Endodermal cell (in vitro differentiated cells): ENCODE measurements at regions not wholly inside any gene's neighbourhood (a gene's known extent, or its start where the extent isn't known, plus 50 kb on each side); places are given as distances from the start of the nearest gene placed in this dataset.

Experiments used
- DNase-seq: peaks from one replicate; pipeline ENCODE4 v3.0.0-alpha.2; 2017
- H3K27ac ChIP-seq: 2 replicates; pipeline ENCODE4 v1.5.1; 2013; ENCODE audit warnings: mild to moderate bottlenecking, low read depth, low read length, moderate library complexity
- H3K27me3 ChIP-seq: 2 replicates; pipeline ENCODE4 v1.6.1; 2013; ENCODE audit warnings: mild to moderate bottlenecking, low read length, moderate library complexity; ENCODE audit not compliant: insufficient read depth, control insufficient read depth, poor library complexity, severe bottlenecking
- H3K36me3 ChIP-seq: 2 replicates; pipeline ENCODE4 v1.7.0; 2013; ENCODE audit warnings: mild to moderate bottlenecking, low read length, moderate library complexity; ENCODE audit not compliant: control insufficient read depth, insufficient read depth
- H3K4me1 ChIP-seq: one replicate; pipeline ENCODE4 v1.7.0; 2013; ENCODE audit warnings: low read length; ENCODE audit not compliant: control insufficient read depth, insufficient read depth
- H3K4me3 ChIP-seq: 2 replicates; pipeline ENCODE4 v1.5.1; 2013; ENCODE audit warnings: mild to moderate bottlenecking, low read length, moderate library complexity
- H3K9ac ChIP-seq: 2 replicates; pipeline ENCODE4 v1.6.1; 2013; ENCODE audit warnings: mild to moderate bottlenecking, low read length, moderate library complexity; ENCODE audit not compliant: poor library complexity, severe bottlenecking; ENCODE audit errors: extremely low read depth
- H3K9me3 ChIP-seq: 2 replicates; pipeline ENCODE4 v1.6.1; 2013; ENCODE audit warnings: mild to moderate bottlenecking, low read length, moderate library complexity; ENCODE audit not compliant: control insufficient read depth
- H3K27ac Mint-ChIP-seq: 2 replicates; pipeline ENCODE4 v1.8.0; 2020; ENCODE audit warnings: mixed read lengths
- H3K27me3 Mint-ChIP-seq: 2 replicates; pipeline ENCODE4 v1.8.0; 2021; ENCODE audit warnings: mild to moderate bottlenecking, mixed read lengths; ENCODE audit not compliant: insufficient read depth
- H3K36me3 Mint-ChIP-seq: 2 replicates; pipeline ENCODE4 v1.8.0; 2020; ENCODE audit warnings: low read depth, mixed read lengths
- H3K4me1 Mint-ChIP-seq: 2 replicates; pipeline ENCODE4 v1.8.0; 2020; ENCODE audit warnings: mixed read lengths
- H3K4me3 Mint-ChIP-seq: 2 replicates; pipeline ENCODE4 v1.8.0; 2020; ENCODE audit warnings: mild to moderate bottlenecking, moderate library complexity, mixed read lengths
- H3K9me3 Mint-ChIP-seq: 2 replicates; pipeline ENCODE4 v1.8.0; 2020; ENCODE audit warnings: mild to moderate bottlenecking, mixed read lengths
- CTCF ChIP-seq: fragments of 200-600 bp; sonication (generic); conservative IDR thresholded peaks from 2 replicates; pipeline ENCODE4 v1.5.0; 2021; ENCODE audit warnings: antibody characterized with exemption, mild to moderate bottlenecking
- WGBS, 2 experiments: methylation state at CpG; one replicate each; pipeline versions ENCODE4 v1.1.5 to v1.1.7; 2013; ENCODE audit warnings: missing lambda C conversion rate in 2 of 2, mixed read lengths in 1 of 2; ENCODE audit not compliant: insufficient coverage in 1 of 2, insufficient read length in 1 of 2; 5-methylcytosine and 5-hydroxymethylcytosine counted together

GRCh38 chr10:10330418-10330817, 687.3 kb upstream of the CELF2 start:
- no peak overlapping the region for H3K4me3 Mint-ChIP-seq
- H3K27me3 Mint-ChIP-seq, result no peaks in the 10 kb centered on the region
- DNase-seq, result no peak
- H3K9me3 Mint-ChIP-seq, result no peaks in the 10 kb centered on the region
- H3K4me1 Mint-ChIP-seq, result no peaks in the 10 kb centered on the region
- TF ChIP-seq CTCF, result no peak
- 96% methylated on average over 5 of the region's 5 CpGs; no CpG with 5 or more reads in 1 of the 2 experiments for WGBS, 2 experiments
- Histone ChIP-seq H3K9me3 (no peaks in the 10 kb centered on the region), H3K27me3 (no peaks in the 10 kb centered on the region), H3K4me1 (no peaks in the 10 kb centered on the region), H3K27ac (no peak overlapping the region), H3K4me3 (no peak overlapping the region), H3K9ac (no peak overlapping the region), H3K36me3 (no peaks in the 10 kb centered on the region)
- H3K36me3 Mint-ChIP-seq, result no peaks in the 10 kb centered on the region
- H3K27ac Mint-ChIP-seq, result no peak overlapping the region

- WGBS, 2 experiments, result 94% methylated on average over 2 of the region's 2 CpGs; no CpG with 5 or more reads in 1 of the 2 experiments
- TF ChIP-seq CTCF, result no peak
- no peak for DNase-seq
Observed at GRCh38 chr10:10332786-10333185, 684.9 kb upstream of the CELF2 start.

GRCh38 chr10:10333622-10334021, 684.0 kb upstream of the CELF2 start:
- no peaks in the 10 kb centered on the region for H3K27me3 ChIP-seq
- 92 to 96% methylated on average over 2 to 4 of the region's 4 CpGs for WGBS, 2 experiments
- DNase-seq, result no peak
- H3K27me3 Mint-ChIP-seq, result no peaks in the 10 kb centered on the region
- no peaks in the 10 kb centered on the region for H3K9me3 ChIP-seq
- no peak overlapping the region for H3K27ac Mint-ChIP-seq
- H3K9me3 Mint-ChIP-seq, result no peaks in the 10 kb centered on the region
- no peaks in the 10 kb centered on the region for H3K4me1 ChIP-seq
- TF ChIP-seq CTCF, result no peak
- H3K4me3 ChIP-seq, result no peak overlapping the region
- no peaks in the 10 kb centered on the region for H3K4me1 Mint-ChIP-seq
- no peak overlapping the region for H3K27ac ChIP-seq
- H3K9ac ChIP-seq, result no peak overlapping the region
- no peaks in the 10 kb centered on the region for H3K36me3 Mint-ChIP-seq
- H3K36me3 ChIP-seq, result no peaks in the 10 kb centered on the region
- H3K4me3 Mint-ChIP-seq, result no peak overlapping the region

More at GRCh38 chr10:10332786-10333185, 684.9 kb upstream of the CELF2 start:
- no peaks in the 10 kb centered on the region for H3K4me1 ChIP-seq
- H3K27ac ChIP-seq, result no peak overlapping the region
- Mint-ChIP-seq H3K36me3 (no peaks in the 10 kb centered on the region), H3K4me3 (no peak overlapping the region), H3K4me1 (no peaks in the 10 kb centered on the region), H3K9me3 (no peaks in the 10 kb centered on the region), H3K27me3 (no peaks in the 10 kb centered on the region), H3K27ac (no peak overlapping the region)
- no peak overlapping the region for H3K4me3 ChIP-seq
- no peak overlapping the region for H3K9ac ChIP-seq
- no peaks in the 10 kb centered on the region for H3K27me3 ChIP-seq
- no peaks in the 10 kb centered on the region for H3K36me3 ChIP-seq
- H3K9me3 ChIP-seq, result no peaks in the 10 kb centered on the region
